PC-9 (cell line): ENCODE measurements at regions not wholly inside any gene's neighbourhood (a gene's known extent, or its start where the extent isn't known, plus 50 kb on each side); places are given as distances from the start of the nearest gene placed in this dataset.
A peak's percentile ranks its signal among the peaks of the same experiment; 100 is the strongest.

Experiments used
- BruUV-seq: library from RNA; stranded (reverse); fragments of 400-500 nt; replicated peaks from 2 replicates; lab custom pipeline; 2021; lab: Mats Ljungman, UMichigan
- CTCF ChIA-PET: fragments of 300-600 bp; sonication (Branson Sonifier 250); formaldehyde crosslinking; loops from one replicate; lab custom pipeline; 2022; ENCODE audit warnings: antibody characterized with exemption; lab: Charles Lee
- POLR2A ChIA-PET: fragments of 300-600 bp; sonication (Branson Sonifier 250); formaldehyde crosslinking; loops from one replicate; lab custom pipeline; 2022; ENCODE audit warnings: antibody characterized with exemption; ENCODE audit not compliant: unreplicated experiment; lab: Charles Lee
- DNase-seq, 2 experiments: peaks; one replicate each; pipeline versions ENCODE4 v3.0.0 to v3.0.0-alpha.2; 2015 to 2022; ENCODE audit warnings: mixed read lengths in 1 of 2
- H2AFZ ChIP-seq: fragments of 200-600 bp; sonication (generic); 2 replicates; pipeline ENCODE4 v1.8.1; 2017; ENCODE audit warnings: antibody characterized with exemption
- H3F3A ChIP-seq: fragments of 200-600 bp; sonication (generic); 2 replicates; pipeline ENCODE4 v1.8.1; 2017; ENCODE audit warnings: antibody characterized with exemption, mild to moderate bottlenecking, low read depth; ENCODE audit not compliant: insufficient read depth
- H3K27ac ChIP-seq: fragments of 200-600 bp; sonication (generic); 2 replicates; pipeline ENCODE4 v1.6.1; 2016; ENCODE audit warnings: mixed run types
- H3K27me3 ChIP-seq: fragments of 200-600 bp; sonication (generic); 2 replicates; pipeline ENCODE4 v1.6.1; 2016; ENCODE audit warnings: low read depth, mixed run types; ENCODE audit not compliant: insufficient read depth
- H3K36me3 ChIP-seq: fragments of 200-600 bp; sonication (generic); 2 replicates; pipeline ENCODE4 v1.6.1; 2016; ENCODE audit warnings: low read depth, mixed run types
- H3K4me1 ChIP-seq: fragments of 200-600 bp; sonication (generic); replicated peaks from 2 replicates; pipeline ENCODE4 v1.6.1; 2016; ENCODE audit warnings: mixed run types; ENCODE audit not compliant: insufficient read depth
- H3K4me2 ChIP-seq: fragments of 200-600 bp; sonication (generic); 2 replicates; pipeline ENCODE4 v1.6.1; 2017; ENCODE audit warnings: mixed run types
- H3K4me3 ChIP-seq: fragments of 200-600 bp; sonication (generic); 2 replicates; pipeline ENCODE4 v1.6.1; 2016; ENCODE audit warnings: mixed run types
- H3K79me2 ChIP-seq: fragments of 200-600 bp; sonication (generic); 2 replicates; pipeline ENCODE4 v1.6.1; 2017; ENCODE audit warnings: low read depth, mixed run types
- H3K9me2 ChIP-seq: fragments of 200-600 bp; sonication (generic); 2 replicates; pipeline ENCODE4 v1.8.1; 2017; ENCODE audit warnings: mild to moderate bottlenecking; ENCODE audit not compliant: insufficient read depth
- H3K9me3 ChIP-seq: fragments of 200-600 bp; sonication (generic); 2 replicates; pipeline ENCODE4 v1.8.1; 2016; ENCODE audit warnings: low read depth; ENCODE audit not compliant: insufficient read depth
- H4K20me1 ChIP-seq: fragments of 200-600 bp; sonication (generic); 2 replicates; pipeline ENCODE4 v1.8.1; 2017; ENCODE audit not compliant: insufficient read depth
- CTCF ChIP-seq: fragments of 200-600 bp; sonication (generic); conservative IDR thresholded peaks from 2 replicates; pipeline ENCODE4 v1.6.1; 2017; ENCODE audit warnings: mixed run types, antibody characterized with exemption, mild to moderate bottlenecking, moderate library complexity
- EZH2 ChIP-seq: fragments of 200-600 bp; sonication (generic); IDR thresholded peaks from 2 replicates; pipeline ENCODE4 v1.8.0; 2017; ENCODE audit warnings: antibody characterized with exemption, low read depth
- intact Hi-C: fragments of 100-400 bp; cut with micrococcal nuclease; formaldehyde crosslinking; loops from one replicate; pipeline ENCODE4 v1.10.0; 2022; ENCODE audit not compliant: unreplicated experiment

GRCh38 chr17:62309396-62309795 is 71.0 kb upstream of the EFCAB3 start:
- H3K4me2 ChIP-seq: no peak overlapping the region
- H3K9me2 ChIP-seq: no peaks in the 10 kb centered on the region
- no peaks in the 10 kb centered on the region for H3K36me3 ChIP-seq
- TF ChIP-seq EZH2 (no peak), CTCF (no peak)
- H3K4me1 ChIP-seq: no peaks in the 10 kb centered on the region
- no peaks in the 10 kb centered on the region for H3K27me3 ChIP-seq
- CTCF ChIA-PET: no interaction called here
- POLR2A ChIA-PET: no interaction called here
- DNase-seq: no peak
- no peaks in the 10 kb centered on the region for H4K20me1 ChIP-seq
- no peak overlapping the region for H2AFZ ChIP-seq
- no peaks in the 10 kb centered on the region for H3K9me3 ChIP-seq
- no peak overlapping the region for H3K4me3 ChIP-seq
- no peaks in the 10 kb centered on the region for H3F3A ChIP-seq
- intact Hi-C loops: no loop called here
- no peaks in the 10 kb centered on the region for H3K79me2 ChIP-seq
- no TSS peak for BruUV-seq
- H3K27ac ChIP-seq: no peak overlapping the region

GRCh38 chr17:62307196-62307595 is 73.2 kb upstream of the EFCAB3 start:
- no peaks in the 10 kb centered on the region for H3K9me2 ChIP-seq
- POLR2A ChIA-PET: no interaction called here
- no peaks in the 10 kb centered on the region for H3K79me2 ChIP-seq
- H3K36me3 ChIP-seq: no peaks in the 10 kb centered on the region
- intact Hi-C loops: no loop called here
- H3K4me1 ChIP-seq: no peaks in the 10 kb centered on the region
- H3K9me3 ChIP-seq: no peaks in the 10 kb centered on the region
- H3K4me3 ChIP-seq: no peak overlapping the region
- no TSS peak for BruUV-seq
- H4K20me1 ChIP-seq: no peaks in the 10 kb centered on the region
- DNase-seq: no peak
- H3K4me2 ChIP-seq: no peak overlapping the region
- no peak overlapping the region for H3K27ac ChIP-seq
- CTCF ChIA-PET: no interaction called here
- no peaks in the 10 kb centered on the region for H3F3A ChIP-seq
- TF ChIP-seq EZH2: no peak
- no peak for TF ChIP-seq CTCF
- peak overlapping the region; percentile 31; the same call in 1 of the 2 replicates for H2AFZ ChIP-seq
- no peaks in the 10 kb centered on the region for H3K27me3 ChIP-seq

- no peak for DNase-seq
- Histone ChIP-seq H3F3A (no peaks in the 10 kb centered on the region), H3K9me2 (no peaks in the 10 kb centered on the region), H3K27me3 (no peaks in the 10 kb centered on the region), H3K27ac (no peak overlapping the region), H3K36me3 (no peaks in the 10 kb centered on the region), H3K4me2 (no peak overlapping the region), H3K4me1 (no peaks in the 10 kb centered on the region), H3K9me3 (no peaks in the 10 kb centered on the region), H3K4me3 (no peak overlapping the region), H4K20me1 (no peaks in the 10 kb centered on the region), H2AFZ (no peak overlapping the region), H3K79me2 (no peaks in the 10 kb centered on the region)
- TF ChIP-seq CTCF (no peak), EZH2 (no peak)
- ChIA-PET POLR2A (no interaction called here), CTCF (no interaction called here)
- intact Hi-C loops: no loop called here
- no TSS peak for BruUV-seq
These were observed 76.9 kb upstream of the EFCAB3 start for GRCh38 chr17:62303476-62303875.
